GM23338 (cell line): ENCODE measurements at regions not wholly inside any gene's neighbourhood (a gene's known extent, or its start where the extent isn't known, plus 50 kb on each side); places are given as distances from the start of the nearest gene placed in this dataset.

ENCODE experiments used
- ATAC-seq: fragments of 200-7000 bp; cut with Tn5 transposase; 3 replicates; pipeline ENCODE4 v1.9.1; 2020
- DNase-seq: peaks from one replicate; pipeline ENCODE4 v3.0.0-alpha.2; 2015; ENCODE audit warnings: low spot score
- H2AFZ ChIP-seq: fragments of 200-600 bp; sonication (generic); 2 replicates; pipeline ENCODE4 v1.8.0; 2016; ENCODE audit warnings: antibody characterized with exemption, mild to moderate bottlenecking, moderate library complexity
- H3F3A ChIP-seq: fragments of 200-600 bp; sonication (generic); replicated peaks from 2 replicates; pipeline ENCODE4 v1.8.0; 2017; ENCODE audit warnings: antibody characterized with exemption, mixed run types, low read depth
- H3K27ac ChIP-seq: fragments of 200-600 bp; sonication (generic); 2 replicates; pipeline ENCODE4 v1.6.1; 2016; ENCODE audit warnings: low read depth
- H3K27me3 ChIP-seq: fragments of 200-600 bp; sonication (generic); 2 replicates; pipeline ENCODE4 v1.8.0; 2016; ENCODE audit warnings: mild to moderate bottlenecking, mixed run types, moderate library complexity; ENCODE audit not compliant: insufficient read depth
- H3K36me3 ChIP-seq: fragments of 200-600 bp; sonication (generic); 2 replicates; pipeline ENCODE4 v1.8.0; 2016; ENCODE audit warnings: mild to moderate bottlenecking; ENCODE audit not compliant: insufficient read depth
- H3K4me1 ChIP-seq: fragments of 200-600 bp; sonication (generic); 2 replicates; pipeline ENCODE4 v1.8.0; 2016; ENCODE audit warnings: mild to moderate bottlenecking, moderate library complexity; ENCODE audit not compliant: insufficient read depth
- H3K4me2 ChIP-seq: fragments of 200-600 bp; sonication (generic); 2 replicates; pipeline ENCODE4 v1.7.1; 2017; ENCODE audit warnings: mixed run types
- H3K4me3 ChIP-seq: fragments of 200-600 bp; sonication (generic); 2 replicates; pipeline ENCODE4 v1.6.1; 2016; ENCODE audit warnings: mixed run types
- H3K79me2 ChIP-seq: fragments of 200-600 bp; sonication (generic); replicated peaks from 2 replicates; pipeline ENCODE4 v1.8.0; 2017; ENCODE audit warnings: mild to moderate bottlenecking; ENCODE audit not compliant: insufficient read depth
- H3K9me2 ChIP-seq: fragments of 200-600 bp; sonication (generic); 2 replicates; pipeline ENCODE4 v1.8.0; 2017; ENCODE audit not compliant: insufficient read depth
- H4K20me1 ChIP-seq: fragments of 200-600 bp; sonication (generic); replicated peaks from 2 replicates; pipeline ENCODE4 v1.8.0; 2017; ENCODE audit warnings: mild to moderate bottlenecking; ENCODE audit not compliant: insufficient read depth
- H3K27ac Mint-ChIP-seq: 2 replicates; pipeline ENCODE4 v1.8.0; 2020; ENCODE audit warnings: inconsistent platforms, mild to moderate bottlenecking, moderate library complexity, mixed read lengths
- H3K27me3 Mint-ChIP-seq: 3 replicates; pipeline ENCODE4 v1.8.0; 2022; ENCODE audit warnings: low read depth, mild to moderate bottlenecking, moderate library complexity, mixed read lengths, inconsistent platforms; ENCODE audit not compliant: insufficient read depth, poor library complexity
- H3K36me3 Mint-ChIP-seq: 3 replicates; pipeline ENCODE4 v1.8.0; 2021; ENCODE audit warnings: low read depth, mild to moderate bottlenecking, inconsistent platforms, moderate library complexity, mixed read lengths
- H3K4me1 Mint-ChIP-seq: 3 replicates; pipeline ENCODE4 v1.8.0; 2020; ENCODE audit warnings: mild to moderate bottlenecking, inconsistent platforms, mixed read lengths
- H3K4me3 Mint-ChIP-seq: 3 replicates; pipeline ENCODE4 v1.8.0; 2021; ENCODE audit warnings: moderate library complexity, mild to moderate bottlenecking, inconsistent platforms, mixed read lengths
- H3K9me3 Mint-ChIP-seq: 3 replicates; pipeline ENCODE4 v1.8.0; 2020; ENCODE audit warnings: moderate library complexity, mild to moderate bottlenecking, inconsistent platforms, mixed read lengths
- CREB1 ChIP-seq: fragments of 250-450 bp; sonication (Bioruptor Pico); IDR thresholded peaks from 2 replicates; pipeline ENCODE4 v1.5.0; 2020; ENCODE audit warnings: low read depth, mild to moderate bottlenecking, moderate library complexity
- EZH2 ChIP-seq: fragments of 200-600 bp; sonication (generic); IDR thresholded peaks from one replicate; pipeline ENCODE4 v1.8.0; 2017; ENCODE audit warnings: antibody characterized with exemption, mild to moderate bottlenecking, low read depth; ENCODE audit not compliant: unreplicated experiment
- JUNB ChIP-seq: IDR thresholded peaks from one replicate; pipeline ENCODE4 v1.6.1; 2016; ENCODE audit warnings: antibody characterized with exemption; ENCODE audit not compliant: unreplicated experiment
- NANOG ChIP-seq: IDR thresholded peaks from 2 replicates; pipeline ENCODE4 v1.6.1; 2016; ENCODE audit warnings: antibody characterized with exemption, borderline replicate concordance
- POLR2AphosphoS5 ChIP-seq: IDR thresholded peaks from 2 replicates; pipeline ENCODE4 v1.6.1; 2016; ENCODE audit warnings: antibody characterized with exemption, low read depth
- STAT1 ChIP-seq: IDR thresholded peaks from one replicate; pipeline ENCODE4 v1.6.1; 2016; ENCODE audit warnings: antibody characterized with exemption; ENCODE audit not compliant: unreplicated experiment
- ZNF114 ChIP-seq: fragments of 250-450 bp; sonication (Bioruptor Pico); IDR thresholded peaks from 2 replicates; pipeline ENCODE4 v1.5.0; 2020; ENCODE audit warnings: mild to moderate bottlenecking, moderate library complexity
- ZNF331 ChIP-seq: fragments of 250-450 bp; sonication (Bioruptor Pico); IDR thresholded peaks from 2 replicates; pipeline ENCODE4 v1.5.0; 2020; ENCODE audit warnings: low read depth, mild to moderate bottlenecking, moderate library complexity
- TF ChIP-seq, protein P1 (sequence below), 2 experiments: fragments of 200-600 bp in 1 of 2; sonication (generic) in 1 of 2; conservative IDR thresholded peaks; 2 replicates each; pipeline versions ENCODE4 v1.5.1 to v1.6.1; 2016 to 2017; ENCODE audit warnings: antibody characterized with exemption in 2 of 2, low read depth in 2 of 2, mild to moderate bottlenecking in 2 of 2, moderate library complexity in 1 of 2
- TF ChIP-seq, protein P2 (sequence below): IDR thresholded peaks from 2 replicates; pipeline ENCODE4 v1.6.1; 2016; ENCODE audit warnings: antibody characterized with exemption
- TF ChIP-seq, protein P3 (sequence below): IDR thresholded peaks from one replicate; pipeline ENCODE4 v1.6.1; 2018; ENCODE audit warnings: antibody characterized with exemption; ENCODE audit not compliant: unreplicated experiment

DNA sequence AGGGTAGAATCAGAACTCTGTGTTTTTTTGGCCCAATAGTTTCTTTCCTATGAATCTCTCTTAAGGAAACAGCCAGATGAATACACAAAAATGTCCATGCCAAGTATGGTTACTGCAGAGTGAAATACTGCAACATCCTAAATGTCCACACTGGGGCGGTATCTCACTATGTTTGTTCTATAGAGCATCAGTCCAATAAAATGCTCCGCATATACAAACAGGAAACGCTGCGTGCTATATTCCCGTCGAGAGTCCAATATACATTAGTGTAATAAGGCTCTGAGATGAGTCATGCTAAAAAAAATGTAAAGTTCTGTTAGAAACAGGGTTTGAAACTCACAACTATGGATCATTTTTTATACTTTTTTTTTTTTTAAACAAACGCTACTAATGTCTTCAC, 72.9 kb upstream of the ENOX2 start:
- Mint-ChIP-seq H3K4me1 (no peaks in the 10 kb centered on the region), H3K9me3 (no peaks in the 10 kb centered on the region), H3K27ac (no peak overlapping the region), H3K36me3 (no peaks in the 10 kb centered on the region), H3K4me3 (no peak overlapping the region), H3K27me3 (no peaks in the 10 kb centered on the region)
- no peak for TF ChIP-seq JUNB
- TF ChIP-seq NANOG, result no peak
- TF ChIP-seq, protein P1, sequence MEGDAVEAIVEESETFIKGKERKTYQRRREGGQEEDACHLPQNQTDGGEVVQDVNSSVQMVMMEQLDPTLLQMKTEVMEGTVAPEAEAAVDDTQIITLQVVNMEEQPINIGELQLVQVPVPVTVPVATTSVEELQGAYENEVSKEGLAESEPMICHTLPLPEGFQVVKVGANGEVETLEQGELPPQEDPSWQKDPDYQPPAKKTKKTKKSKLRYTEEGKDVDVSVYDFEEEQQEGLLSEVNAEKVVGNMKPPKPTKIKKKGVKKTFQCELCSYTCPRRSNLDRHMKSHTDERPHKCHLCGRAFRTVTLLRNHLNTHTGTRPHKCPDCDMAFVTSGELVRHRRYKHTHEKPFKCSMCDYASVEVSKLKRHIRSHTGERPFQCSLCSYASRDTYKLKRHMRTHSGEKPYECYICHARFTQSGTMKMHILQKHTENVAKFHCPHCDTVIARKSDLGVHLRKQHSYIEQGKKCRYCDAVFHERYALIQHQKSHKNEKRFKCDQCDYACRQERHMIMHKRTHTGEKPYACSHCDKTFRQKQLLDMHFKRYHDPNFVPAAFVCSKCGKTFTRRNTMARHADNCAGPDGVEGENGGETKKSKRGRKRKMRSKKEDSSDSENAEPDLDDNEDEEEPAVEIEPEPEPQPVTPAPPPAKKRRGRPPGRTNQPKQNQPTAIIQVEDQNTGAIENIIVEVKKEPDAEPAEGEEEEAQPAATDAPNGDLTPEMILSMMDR (conservative IDR thresholded peaks at IDR 0.05; ENCODE audit: low read depth in 2 of 2), result peak; percentile 66 to 70
- TF ChIP-seq EZH2, result no peak
- no peaks in the 10 kb centered on the region for H3K27me3 ChIP-seq
- H2AFZ ChIP-seq, result no peak overlapping the region
- H3K36me3 ChIP-seq, result no peaks in the 10 kb centered on the region
- no peaks in the 10 kb centered on the region for H4K20me1 ChIP-seq
- H3K4me2 ChIP-seq, result no peak overlapping the region
- no peaks in the 10 kb centered on the region for H3F3A ChIP-seq
- H3K9me2 ChIP-seq, result no peaks in the 10 kb centered on the region
- H3K4me3 ChIP-seq, result no peak overlapping the region
- H3K27ac ChIP-seq, result no peak overlapping the region
- H3K79me2 ChIP-seq, result no peaks in the 10 kb centered on the region
- peak; percentile 58 for DNase-seq
- H3K4me1 ChIP-seq, result no peaks in the 10 kb centered on the region
- peak; percentile 40; the same call in 2 of the 3 replicates for ATAC-seq

DNA sequence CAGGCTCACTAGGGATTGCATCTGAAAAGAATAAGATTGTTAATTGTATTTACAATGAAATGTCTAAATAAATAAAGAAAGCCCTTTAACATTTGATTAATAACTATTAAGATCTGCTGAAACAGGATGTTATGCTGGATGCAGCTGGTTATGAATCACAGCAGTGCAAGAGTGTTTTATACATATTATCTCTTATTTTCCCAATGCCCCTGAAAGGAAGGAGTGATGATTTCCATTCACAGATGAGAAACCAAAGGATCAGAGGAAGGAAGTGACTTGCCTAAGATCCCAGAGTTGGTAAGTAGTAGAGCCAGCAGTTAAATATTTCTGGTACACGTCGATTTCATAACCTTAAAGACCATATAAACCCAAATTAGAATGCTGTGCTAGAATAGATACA, 76.3 kb upstream of the ARHGAP36 start:
- no peaks in the 10 kb centered on the region for H4K20me1 ChIP-seq
- no peaks in the 10 kb centered on the region for H3K9me2 ChIP-seq
- DNase-seq (no peak), ATAC-seq (no peak)
- H3K4me3 Mint-ChIP-seq, result no peak overlapping the region
- H3K9me3 Mint-ChIP-seq, result no peaks in the 10 kb centered on the region
- no peak overlapping the region for H3K4me3 ChIP-seq
- H3K36me3 Mint-ChIP-seq, result no peaks in the 10 kb centered on the region
- no peaks in the 10 kb centered on the region for H3K4me1 ChIP-seq
- H3K79me2 ChIP-seq, result no peaks in the 10 kb centered on the region
- H3F3A ChIP-seq, result no peaks in the 10 kb centered on the region
- H3K4me2 ChIP-seq, result no peak overlapping the region
- no peaks in the 10 kb centered on the region for H3K36me3 ChIP-seq
- H2AFZ ChIP-seq, result no peak overlapping the region
- H3K27me3 ChIP-seq, result no peaks in the 10 kb centered on the region
- H3K27ac ChIP-seq, result no peak overlapping the region
- no peaks in the 10 kb centered on the region for H3K27me3 Mint-ChIP-seq
- no peak overlapping the region for H3K27ac Mint-ChIP-seq
- peaks cover 5% of the 10 kb centered on the region for H3K4me1 Mint-ChIP-seq
- no peak for TF ChIP-seq NANOG
- TF ChIP-seq POLR2AphosphoS5, result no peak
- TF ChIP-seq, protein P2, sequence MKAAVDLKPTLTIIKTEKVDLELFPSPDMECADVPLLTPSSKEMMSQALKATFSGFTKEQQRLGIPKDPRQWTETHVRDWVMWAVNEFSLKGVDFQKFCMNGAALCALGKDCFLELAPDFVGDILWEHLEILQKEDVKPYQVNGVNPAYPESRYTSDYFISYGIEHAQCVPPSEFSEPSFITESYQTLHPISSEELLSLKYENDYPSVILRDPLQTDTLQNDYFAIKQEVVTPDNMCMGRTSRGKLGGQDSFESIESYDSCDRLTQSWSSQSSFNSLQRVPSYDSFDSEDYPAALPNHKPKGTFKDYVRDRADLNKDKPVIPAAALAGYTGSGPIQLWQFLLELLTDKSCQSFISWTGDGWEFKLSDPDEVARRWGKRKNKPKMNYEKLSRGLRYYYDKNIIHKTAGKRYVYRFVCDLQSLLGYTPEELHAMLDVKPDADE, result no peak
- TF ChIP-seq STAT1, result no peak
- TF ChIP-seq, protein P1 (conservative IDR thresholded peaks at IDR 0.05; ENCODE audit: low read depth in 2 of 2), result no peak
- no peak for TF ChIP-seq EZH2
- TF ChIP-seq, protein P3, sequence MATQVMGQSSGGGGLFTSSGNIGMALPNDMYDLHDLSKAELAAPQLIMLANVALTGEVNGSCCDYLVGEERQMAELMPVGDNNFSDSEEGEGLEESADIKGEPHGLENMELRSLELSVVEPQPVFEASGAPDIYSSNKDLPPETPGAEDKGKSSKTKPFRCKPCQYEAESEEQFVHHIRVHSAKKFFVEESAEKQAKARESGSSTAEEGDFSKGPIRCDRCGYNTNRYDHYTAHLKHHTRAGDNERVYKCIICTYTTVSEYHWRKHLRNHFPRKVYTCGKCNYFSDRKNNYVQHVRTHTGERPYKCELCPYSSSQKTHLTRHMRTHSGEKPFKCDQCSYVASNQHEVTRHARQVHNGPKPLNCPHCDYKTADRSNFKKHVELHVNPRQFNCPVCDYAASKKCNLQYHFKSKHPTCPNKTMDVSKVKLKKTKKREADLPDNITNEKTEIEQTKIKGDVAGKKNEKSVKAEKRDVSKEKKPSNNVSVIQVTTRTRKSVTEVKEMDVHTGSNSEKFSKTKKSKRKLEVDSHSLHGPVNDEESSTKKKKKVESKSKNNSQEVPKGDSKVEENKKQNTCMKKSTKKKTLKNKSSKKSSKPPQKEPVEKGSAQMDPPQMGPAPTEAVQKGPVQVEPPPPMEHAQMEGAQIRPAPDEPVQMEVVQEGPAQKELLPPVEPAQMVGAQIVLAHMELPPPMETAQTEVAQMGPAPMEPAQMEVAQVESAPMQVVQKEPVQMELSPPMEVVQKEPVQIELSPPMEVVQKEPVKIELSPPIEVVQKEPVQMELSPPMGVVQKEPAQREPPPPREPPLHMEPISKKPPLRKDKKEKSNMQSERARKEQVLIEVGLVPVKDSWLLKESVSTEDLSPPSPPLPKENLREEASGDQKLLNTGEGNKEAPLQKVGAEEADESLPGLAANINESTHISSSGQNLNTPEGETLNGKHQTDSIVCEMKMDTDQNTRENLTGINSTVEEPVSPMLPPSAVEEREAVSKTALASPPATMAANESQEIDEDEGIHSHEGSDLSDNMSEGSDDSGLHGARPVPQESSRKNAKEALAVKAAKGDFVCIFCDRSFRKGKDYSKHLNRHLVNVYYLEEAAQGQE, result no peak
- TF ChIP-seq ZNF114 (CRISPR knock-in tag), result no peak
- TF ChIP-seq CREB1 (CRISPR knock-in tag), result no peak
- TF ChIP-seq ZNF331, result no peak
